HG03175 (cell line): ENCODE measurements at regions not wholly inside any gene's neighbourhood (a gene's known extent, or its start where the extent isn't known, plus 50 kb on each side); places are given as distances from the start of the nearest gene placed in this dataset.

Source experiments
- ATAC-seq: cut with Tn5 transposase; IDR thresholded peaks from one replicate; pipeline ENCODE4 v1.9.1; 2021; ENCODE audit warnings: mild to moderate bottlenecking, moderate library complexity; ENCODE audit not compliant: unreplicated experiment

GRCh38 chr18:45227001-45227742, 388.1 kb upstream of the SLC14A2 start:
- ATAC-seq: no peak

GRCh38 chr18:45228796-45229388, 386.4 kb upstream of the SLC14A2 start:
- ATAC-seq: no peak

GRCh38 chr18:45231617-45232016, 383.7 kb upstream of the SLC14A2 start:
- ATAC-seq: no peak

- ATAC-seq: no peak
Measured at GRCh38 chr18:45232061-45232460, 383.2 kb upstream of the SLC14A2 start.

- ATAC-seq: no peak
Measured at GRCh38 chr18:45236676-45237075, 378.6 kb upstream of the SLC14A2 start.

GRCh38 chr18:45237343-45238098, 377.8 kb upstream of the SLC14A2 start:
- no peak for ATAC-seq

GRCh38 chr18:45241271-45241670, 374.0 kb upstream of the SLC14A2 start:
- no peak for ATAC-seq

- no peak for ATAC-seq
Measured at GRCh38 chr18:45241982-45242565, 373.2 kb upstream of the SLC14A2 start.

GRCh38 chr18:45243340-45244110, 371.8 kb upstream of the SLC14A2 start:
- no peak for ATAC-seq

- no peak for ATAC-seq
Measured at GRCh38 chr18:45245091-45245511, 370.2 kb upstream of the SLC14A2 start.

GRCh38 chr18:45248240-45248903, 366.9 kb upstream of the SLC14A2 start:
- ATAC-seq: no peak

- ATAC-seq: no peak
Measured at GRCh38 chr18:45249246-45249661, 366.0 kb upstream of the SLC14A2 start.

GRCh38 chr18:45250479-45250878, 364.8 kb upstream of the SLC14A2 start:
- no peak for ATAC-seq

- ATAC-seq: no peak
Measured at GRCh38 chr18:45251236-45251635, 364.0 kb upstream of the SLC14A2 start.

- no peak for ATAC-seq
Measured at GRCh38 chr18:45252474-45252873, 362.8 kb upstream of the SLC14A2 start.

GRCh38 chr18:45253056-45253565, 362.2 kb upstream of the SLC14A2 start:
- no peak for ATAC-seq

- ATAC-seq: no peak
Measured at GRCh38 chr18:45253973-45254708, 361.1 kb upstream of the SLC14A2 start.

GRCh38 chr18:45254709-45255082, 360.6 kb upstream of the SLC14A2 start:
- no peak for ATAC-seq

GRCh38 chr18:45255197-45255890, 359.9 kb upstream of the SLC14A2 start:
- ATAC-seq: no peak
